ENCODE measurements at regions not wholly inside any gene's neighbourhood (a gene's known extent, or its start where the extent isn't known, plus 50 kb on each side); places are given as distances from the start of the nearest gene placed in this dataset.

GRCh38 chr15:47003568-47003967, 713.7 kb upstream of the SEMA6D start:
- Histone ChIP-seq H3K23ac (ENCODE audit: insufficient read length, low read depth, low read length) (no peak overlapping the region), H2AK5ac (ENCODE audit: insufficient read length, low read length) (no peak overlapping the region), H3K27ac (ENCODE audit: insufficient read length, low read depth, low read length) (no peak overlapping the region), H3K23me2 (ENCODE audit: insufficient read length, low read depth, low read length, poor library complexity, severe bottlenecking) (no peaks in the 10 kb centered on the region), H2AFZ (ENCODE audit: low read length) (no peak overlapping the region), H2BK20ac (ENCODE audit: low read depth, low read length, poor library complexity, severe bottlenecking) (no peak overlapping the region), H4K91ac (ENCODE audit: insufficient read length, low read depth, low read length) (no peak overlapping the region), H3K4me2 (ENCODE audit: insufficient read depth, insufficient read length, low read length) (no peak overlapping the region), H3K56ac (ENCODE audit: insufficient read length, low read depth, low read length) (no peak overlapping the region), H2BK12ac (ENCODE audit: insufficient read length, low read depth, low read length) (no peak overlapping the region), H3K9me3 (ENCODE audit: control insufficient read depth, low read depth, low read length) (no peaks in the 10 kb centered on the region), H2BK15ac (ENCODE audit: low read depth, low read length) (no peak overlapping the region), H4K8ac (replicated peaks; ENCODE audit: insufficient read length, low read depth, low read length) (no peak overlapping the region), H3K4me1 (ENCODE audit: insufficient read depth, low read length) (no peaks in the 10 kb centered on the region), H4K20me1 (ENCODE audit: control insufficient read depth, insufficient read depth, insufficient read length) (no peaks in the 10 kb centered on the region), H3T11ph (ENCODE audit: low read length) (no peak overlapping the region), H3K79me2 (ENCODE audit: insufficient read depth, low read length) (no peaks in the 10 kb centered on the region), H2BK120ac (ENCODE audit: low read depth, low read length, poor library complexity, severe bottlenecking) (no peak overlapping the region), H3K14ac (ENCODE audit: insufficient read depth, low read length) (no peak overlapping the region), H3K9ac (ENCODE audit: extremely low read depth, insufficient read length, low read length) (no peak overlapping the region), H2BK5ac (ENCODE audit: insufficient read length, low read length) (no peak overlapping the region), H3K4ac (ENCODE audit: low read depth, low read length) (no peak overlapping the region), H4K5ac (ENCODE audit: insufficient read length, low read depth, low read length) (no peak overlapping the region), H3K79me1 (ENCODE audit: insufficient read depth, low read depth, low read length, poor library complexity, severe bottlenecking) (no peaks in the 10 kb centered on the region), H3K18ac (ENCODE audit: insufficient read length, low read depth, low read length) (no peak overlapping the region), H3K27me3 (ENCODE audit: insufficient read depth, low read length) (no peaks in the 10 kb centered on the region)
- Mint-ChIP-seq H3K36me3 (ENCODE audit: insufficient read depth in 1 of 3, low read depth in 3 of 3) (peaks cover 0 to 6% (median 0%) of the 10 kb centered on the region in 3 experiments; a peak in 3 of 7 replicates), H3K27ac (no peak overlapping the region), H3K4me3 (no peak overlapping the region), H3K9me3 (peaks cover 23 to 29% of the 10 kb centered on the region in 2 experiments), H3K4me1 (no peaks in the 10 kb centered on the region), H3K27me3 (ENCODE audit: low read depth) (no peaks in the 10 kb centered on the region)
- TF ChIP-seq CTCF (conservative IDR thresholded peaks at IDR 0.05): no peak
- DNase-seq: no peak
- no CpG with 5 or more reads among the region's 1 CpG for WGBS (ENCODE audit: extremely low coverage, insufficient read length, low lambda C conversion rate)

Data from H9 (cell line).